Spleen (tissue), 11 donors: ENCODE measurements at regions not wholly inside any gene's neighbourhood (a gene's known extent, or its start where the extent isn't known, plus 50 kb on each side); places are given as distances from the start of the nearest gene placed in this dataset.

ENCODE experiments used
- DNase-seq: peaks from one replicate; pipeline ENCODE4 v3.0.0-alpha.2; 2020
- H3K27ac ChIP-seq, 8 donors: fragments of 200-600 bp; sonication (generic) in 7 of 8; 1 replicate in 4 of 8; 2 replicates in 4 of 8; pipeline versions ENCODE4 v1.5.0 to v1.8.0; 2016 to 2021; ENCODE audit warnings: inconsistent platforms in 4 of 8, mild to moderate bottlenecking in 4 of 8, moderate library complexity in 1 of 8
- H3K27me3 ChIP-seq, 7 donors: fragments of 200-600 bp; sonication (generic) in 6 of 7; replicated peaks in 1 of 7; 1 replicate in 4 of 7; 2 replicates in 3 of 7; pipeline versions ENCODE4 v1.5.0 to v1.8.0; 2016 to 2021; ENCODE audit warnings: inconsistent platforms in 3 of 7, mild to moderate bottlenecking in 1 of 7
- H3K36me3 ChIP-seq, 6 donors: fragments of 200-600 bp; sonication (generic) in 5 of 6; 1 replicate in 4 of 6; 2 replicates in 2 of 6; pipeline versions ENCODE4 v1.5.0 to v1.8.0; 2016 to 2021; ENCODE audit warnings: inconsistent platforms in 2 of 6
- H3K4me1 ChIP-seq, 6 donors: fragments of 200-600 bp; sonication (generic) in 5 of 6; 1 replicate in 3 of 6; 2 replicates in 3 of 6; pipeline versions ENCODE4 v1.5.0 to v1.8.0; 2016 to 2021; ENCODE audit warnings: inconsistent platforms in 3 of 6
- H3K4me3 ChIP-seq, 8 donors: fragments of 200-600 bp; sonication (generic) in 7 of 8; 1 replicate in 4 of 8; 2 replicates in 4 of 8; pipeline versions ENCODE4 v1.5.0 to v1.8.0; 2016 to 2021; ENCODE audit warnings: inconsistent platforms in 4 of 8, mild to moderate bottlenecking in 4 of 8, moderate library complexity in 2 of 8
- H3K9me3 ChIP-seq, 8 donors: fragments of 200-600 bp; sonication (generic) in 7 of 8; 1 replicate in 4 of 8; 2 replicates in 4 of 8; pipeline versions ENCODE4 v1.5.0 to v1.8.0; 2016 to 2021; ENCODE audit warnings: inconsistent platforms in 4 of 8
- CTCF ChIP-seq, 11 experiments: fragments of 200-600 bp in 7 of 11; fragments of 450-650 bp in 4 of 11; sonication (generic) in 4 of 11; IDR thresholded peaks in 8 of 11; conservative IDR thresholded peaks in 3 of 11; 1 replicate in 7 of 11; 2 replicates in 4 of 11; pipeline versions ENCODE4 v1.4.0 to v1.8.0; 2016 to 2021; ENCODE audit warnings: antibody characterized with exemption in 11 of 11, inconsistent platforms in 4 of 11, mild to moderate bottlenecking in 1 of 11
- POLR2A ChIP-seq, 3 donors: fragments of 450-650 bp; IDR thresholded peaks; one replicate each; pipeline ENCODE4 v1.5.1; 2017; ENCODE audit warnings: antibody characterized with exemption in 3 of 3, mild to moderate bottlenecking in 1 of 3
- POLR2AphosphoS5 ChIP-seq, 3 donors: sonication (generic); formaldehyde crosslinking; IDR thresholded peaks; one replicate each; pipeline ENCODE4 v1.5.1; 2017; ENCODE audit warnings: antibody characterized with exemption in 3 of 3
- WGBS, 5 donors: extraction: QIAGEN DNeasy Blood & Tissue Kit in 3 of 5; methylation state at CpG; one replicate each; pipeline versions ENCODE4 v1.1.5 to v1.1.7; 2013 to 2018; 5-methylcytosine and 5-hydroxymethylcytosine counted together
- intact Hi-C: fragments of 100-400 bp; cut with DNase I; formaldehyde crosslinking; loops from one replicate; pipeline ENCODE4 v1.15.0; 2023; ENCODE audit warnings: low total_unique reads
- donor health status: healthy with polysubstance abuse.
- donor health status: DM: no; HTN: no; CAD: no; lungs with moderate emphysema.
- donor health status: DM: no; HTN: no; CAD: no.
- donor health status: Bipolar disorder and iron deficiency.
- donor health status: healthy.
- donor health status: DM: no; HTN: no; CAD: no.
- donor health status: DM: yes; HTN: yes; CAD: no.

- no peaks in the 10 kb centered on the region for H3K4me1 ChIP-seq
- intact Hi-C loops: no loop called here
- H3K27me3 ChIP-seq: peaks cover 0 to 80% (median 5%) of the 10 kb centered on the region in 7 donors
- no peak overlapping the region for H3K27ac ChIP-seq
- DNase-seq: no peak
- no peaks in the 10 kb centered on the region for H3K9me3 ChIP-seq
- WGBS, 5 donors: 67 to 78% (median 69%) methylated on average over 8 of the region's 8 CpGs
- TF ChIP-seq POLR2A (IDR thresholded peaks at IDR 0.05) (no peak), POLR2AphosphoS5 (IDR thresholded peaks at IDR 0.05) (no peak), CTCF (IDR thresholded peaks at IDR 0.05 in 8 of 11, conservative IDR thresholded peaks at IDR 0.05 in 3 of 11) (no peak)
- no peak overlapping the region for H3K4me3 ChIP-seq
- H3K36me3 ChIP-seq: no peaks in the 10 kb centered on the region
Observed at GRCh38 chr13:99911965-99912566, 59.5 kb downstream of the ZIC5 start.

- no peak overlapping the region for H3K27ac ChIP-seq
- DNase-seq: no peak
- no peak overlapping the region for H3K4me3 ChIP-seq
- H3K9me3 ChIP-seq: no peaks in the 10 kb centered on the region
- no peaks in the 10 kb centered on the region for H3K4me1 ChIP-seq
- 63 to 75% (median 70%) methylated on average over 16 of the region's 16 CpGs for WGBS, 5 donors
- no peaks in the 10 kb centered on the region for H3K36me3 ChIP-seq
- intact Hi-C loops: no loop called here
- TF ChIP-seq CTCF (IDR thresholded peaks at IDR 0.05 in 8 of 11, conservative IDR thresholded peaks at IDR 0.05 in 3 of 11): no peak
- no peak for TF ChIP-seq POLR2A (IDR thresholded peaks at IDR 0.05)
- TF ChIP-seq POLR2AphosphoS5 (IDR thresholded peaks at IDR 0.05): no peak
- peaks cover 0 to 80% (median 9%) of the 10 kb centered on the region in 7 donors for H3K27me3 ChIP-seq
Observed at GRCh38 chr13:99911069-99911964, 60.2 kb downstream of the ZIC5 start.

- DNase-seq: no peak
- no peak overlapping the region for H3K27ac ChIP-seq
- H3K36me3 ChIP-seq: no peaks in the 10 kb centered on the region
- H3K4me1 ChIP-seq: no peaks in the 10 kb centered on the region
- TF ChIP-seq POLR2A (IDR thresholded peaks at IDR 0.05) (no peak), POLR2AphosphoS5 (IDR thresholded peaks at IDR 0.05) (no peak), CTCF (IDR thresholded peaks at IDR 0.05 in 8 of 11, conservative IDR thresholded peaks at IDR 0.05 in 3 of 11) (no peak)
- intact Hi-C loops: no loop called here
- no peaks in the 10 kb centered on the region for H3K9me3 ChIP-seq
- H3K4me3 ChIP-seq: no peak overlapping the region
- 59 to 70% (median 64%) methylated on average over 5 of the region's 5 CpGs for WGBS, 5 donors
- H3K27me3 ChIP-seq: peaks cover 0 to 79% (median 12%) of the 10 kb centered on the region in 7 donors
Observed at GRCh38 chr13:99909836-99910619, 61.5 kb downstream of the ZIC5 start.
